ENCODE measurements at regions not wholly inside any gene's neighbourhood (a gene's known extent, or its start where the extent isn't known, plus 50 kb on each side); places are given as distances from the start of the nearest gene placed in this dataset.

DNA sequence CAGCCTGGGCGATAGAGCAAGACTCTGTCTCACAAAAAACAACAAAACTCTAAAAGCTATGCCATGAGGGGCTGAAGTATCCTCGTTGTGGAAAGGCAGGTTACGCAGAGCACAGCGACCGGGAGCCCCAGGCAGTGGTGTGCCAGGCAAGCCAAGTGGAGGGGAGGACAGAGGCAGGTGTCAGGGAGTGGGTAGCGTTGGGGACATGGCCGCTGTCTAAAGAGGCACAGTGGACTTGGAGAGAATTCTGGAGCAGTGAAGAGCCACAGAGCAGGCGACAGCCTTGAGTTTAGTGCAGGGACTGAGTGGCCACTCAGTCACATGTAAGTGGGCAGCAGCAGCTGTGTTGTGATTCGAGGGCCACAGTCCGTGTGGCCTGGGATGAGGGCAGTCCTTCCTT, 541.7 kb downstream of the FGF9 start:
- DNase-seq (ENCODE audit: low spot score in 2 of 2): no peak
- WGBS, 2 donors: 84 to 85% methylated on average over 10 of the region's 10 CpGs
- intact Hi-C loops (cut with DNase I; ENCODE audit: low total_unique reads): no loop called here
- no peak overlapping the region for H3K4me3 ChIP-seq (ENCODE audit: low read depth, poor library complexity, severe bottlenecking)
- TF ChIP-seq, protein P1, sequence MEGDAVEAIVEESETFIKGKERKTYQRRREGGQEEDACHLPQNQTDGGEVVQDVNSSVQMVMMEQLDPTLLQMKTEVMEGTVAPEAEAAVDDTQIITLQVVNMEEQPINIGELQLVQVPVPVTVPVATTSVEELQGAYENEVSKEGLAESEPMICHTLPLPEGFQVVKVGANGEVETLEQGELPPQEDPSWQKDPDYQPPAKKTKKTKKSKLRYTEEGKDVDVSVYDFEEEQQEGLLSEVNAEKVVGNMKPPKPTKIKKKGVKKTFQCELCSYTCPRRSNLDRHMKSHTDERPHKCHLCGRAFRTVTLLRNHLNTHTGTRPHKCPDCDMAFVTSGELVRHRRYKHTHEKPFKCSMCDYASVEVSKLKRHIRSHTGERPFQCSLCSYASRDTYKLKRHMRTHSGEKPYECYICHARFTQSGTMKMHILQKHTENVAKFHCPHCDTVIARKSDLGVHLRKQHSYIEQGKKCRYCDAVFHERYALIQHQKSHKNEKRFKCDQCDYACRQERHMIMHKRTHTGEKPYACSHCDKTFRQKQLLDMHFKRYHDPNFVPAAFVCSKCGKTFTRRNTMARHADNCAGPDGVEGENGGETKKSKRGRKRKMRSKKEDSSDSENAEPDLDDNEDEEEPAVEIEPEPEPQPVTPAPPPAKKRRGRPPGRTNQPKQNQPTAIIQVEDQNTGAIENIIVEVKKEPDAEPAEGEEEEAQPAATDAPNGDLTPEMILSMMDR (IDR thresholded peaks at IDR 0.05): no peak
- TF ChIP-seq POLR2A (IDR thresholded peaks at IDR 0.05): no peak

DNA sequence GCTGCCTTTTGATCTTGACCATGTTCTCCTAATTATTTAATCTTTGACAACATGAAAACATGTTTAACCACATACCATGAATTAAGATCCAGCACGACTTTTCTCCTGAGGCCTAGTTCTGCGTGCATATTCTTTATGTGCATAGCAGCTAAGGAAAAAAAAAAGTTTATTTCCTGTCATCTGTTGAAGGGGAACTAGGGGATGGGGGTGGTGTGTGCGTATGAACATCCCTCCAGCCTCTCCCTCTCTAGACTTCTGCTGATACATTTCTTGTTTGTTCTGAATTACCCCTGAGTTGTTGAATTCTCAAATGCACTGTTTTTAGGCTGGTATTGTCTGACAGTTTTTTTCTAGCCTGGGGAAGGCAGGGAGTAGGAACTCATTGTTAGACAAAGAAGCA, 543.3 kb downstream of the FGF9 start:
- DNase-seq (ENCODE audit: low spot score in 2 of 2): no peak
- TF ChIP-seq, protein P1 (IDR thresholded peaks at IDR 0.05): no peak
- no peak for TF ChIP-seq POLR2A (IDR thresholded peaks at IDR 0.05)
- intact Hi-C loops (cut with DNase I; ENCODE audit: low total_unique reads): no loop called here
- H3K4me3 ChIP-seq (ENCODE audit: low read depth, poor library complexity, severe bottlenecking): no peak overlapping the region
- WGBS, 2 donors: 56 to 60% methylated on average over 3 of the region's 3 CpGs

DNA sequence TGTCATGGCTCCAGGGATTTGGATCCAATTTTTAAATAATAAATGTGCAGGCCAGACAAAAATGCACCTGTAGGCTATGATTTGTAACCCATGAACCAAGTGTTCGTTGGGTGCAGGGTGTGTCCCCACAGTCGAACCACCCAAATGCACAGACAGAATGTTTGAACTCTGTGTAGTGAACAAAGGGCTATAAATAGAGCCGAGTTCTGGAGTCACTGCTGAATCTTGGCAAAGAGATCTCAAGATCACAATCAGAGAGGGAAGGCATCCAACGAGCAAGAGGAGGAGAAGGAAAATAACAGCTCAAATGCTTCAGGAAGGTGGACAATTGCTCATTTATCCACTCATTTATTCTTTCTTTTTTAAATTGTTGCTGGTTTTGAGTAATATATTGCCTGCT, 547.9 kb downstream of the FGF9 start:
- no peak for TF ChIP-seq POLR2A (IDR thresholded peaks at IDR 0.05)
- TF ChIP-seq, protein P1 (IDR thresholded peaks at IDR 0.05): no peak
- WGBS, 2 donors: 13 to 17% methylated on average over 4 of the region's 4 CpGs
- no peak overlapping the region for H3K4me3 ChIP-seq (ENCODE audit: low read depth, poor library complexity, severe bottlenecking)
- intact Hi-C loops (cut with DNase I; ENCODE audit: low total_unique reads): no loop called here
- no peak for DNase-seq (ENCODE audit: low spot score in 2 of 2)

DNA sequence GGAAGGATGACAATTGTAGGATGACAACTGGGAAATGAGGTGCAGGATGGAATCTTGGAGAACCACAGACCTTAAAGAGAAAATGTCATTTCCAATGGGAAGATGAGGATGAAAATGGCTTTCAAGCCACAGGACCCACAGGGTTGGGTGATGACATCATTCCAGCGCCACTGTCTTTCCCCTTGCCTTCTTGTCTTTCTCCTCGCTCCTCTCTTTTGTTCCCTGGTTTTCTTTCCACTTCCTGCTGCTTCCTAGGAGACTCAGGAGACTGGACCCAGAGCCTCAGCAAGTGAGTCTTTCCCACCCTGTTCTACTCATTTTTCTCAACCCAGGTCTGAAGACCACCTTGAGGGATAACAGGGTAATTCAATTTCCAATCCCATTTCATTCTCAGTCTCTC, 548.8 kb downstream of the FGF9 start:
- WGBS, 2 donors: 92% methylated on average over 2 of the region's 2 CpGs
- no peak overlapping the region for H3K4me3 ChIP-seq (ENCODE audit: low read depth, poor library complexity, severe bottlenecking)
- intact Hi-C loops (cut with DNase I; ENCODE audit: low total_unique reads): no loop called here
- DNase-seq (ENCODE audit: low spot score in 2 of 2): no peak
- TF ChIP-seq, protein P1 (IDR thresholded peaks at IDR 0.05): no peak
- TF ChIP-seq POLR2A (IDR thresholded peaks at IDR 0.05): no peak

DNA sequence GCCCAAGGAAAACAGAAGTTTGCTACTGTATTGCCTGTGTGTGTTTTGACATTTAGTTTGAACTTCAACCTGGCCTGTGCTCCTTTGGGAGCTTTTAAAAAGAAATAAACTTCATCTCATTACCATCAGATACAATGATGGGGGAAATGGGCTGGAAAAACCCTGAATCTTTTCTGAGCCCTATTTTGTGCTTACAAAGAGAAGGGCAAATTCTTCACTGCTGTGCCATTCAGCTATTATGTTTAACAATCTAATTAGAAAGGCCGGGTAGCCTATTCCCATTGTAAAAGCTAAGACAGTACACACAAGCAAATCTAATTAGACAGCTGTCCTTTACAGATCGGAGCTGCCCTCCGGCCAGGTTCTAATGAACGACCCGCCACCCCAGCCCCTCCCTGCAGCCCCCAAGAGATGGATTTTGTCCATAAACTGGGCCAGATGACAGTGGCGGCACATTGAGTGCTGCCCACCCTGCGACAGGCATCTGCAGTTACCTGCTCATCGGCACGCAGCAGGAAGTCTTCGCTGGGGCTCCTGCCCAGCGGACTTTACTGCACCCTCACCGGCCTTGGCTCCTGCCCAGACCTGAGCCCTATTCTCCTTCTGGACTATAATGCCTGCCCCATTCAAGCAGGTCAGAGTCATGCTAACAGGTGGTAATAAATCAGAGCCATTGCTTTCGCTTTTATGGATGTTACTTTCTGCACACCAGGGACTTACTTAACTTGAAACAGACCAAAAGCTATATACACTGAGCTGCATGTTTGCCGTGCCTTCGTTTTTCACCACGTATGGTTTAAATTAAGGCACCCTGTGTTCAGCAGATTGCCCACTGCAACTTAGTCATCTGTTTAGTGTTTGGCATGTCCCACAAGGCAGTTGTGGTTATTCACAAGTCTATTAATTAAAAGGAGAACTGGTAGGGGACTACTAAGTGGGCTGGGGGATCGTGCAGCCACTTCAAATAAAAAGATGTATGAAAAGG, 549.6 kb downstream of the FGF9 start:
- intact Hi-C loops (cut with DNase I; ENCODE audit: low total_unique reads): no loop called here
- TF ChIP-seq, protein P1 (IDR thresholded peaks at IDR 0.05): no peak
- H3K4me3 ChIP-seq (ENCODE audit: low read depth, poor library complexity, severe bottlenecking): no peak overlapping the region
- WGBS, 2 donors: 50 to 55% methylated on average over 17 of the region's 17 CpGs
- DNase-seq (ENCODE audit: low spot score in 2 of 2): no peak

All from lower leg skin (tissue), 4 donors.